GM23338 (cell line): ENCODE measurements at regions not wholly inside any gene's neighbourhood (a gene's known extent, or its start where the extent isn't known, plus 50 kb on each side); places are given as distances from the start of the nearest gene placed in this dataset.

Experiments used
- ATAC-seq: fragments of 200-7000 bp; cut with Tn5 transposase; 3 replicates; pipeline ENCODE4 v1.9.1; 2020
- DNase-seq: peaks from one replicate; pipeline ENCODE4 v3.0.0-alpha.2; 2015; ENCODE audit warnings: low spot score
- H2AFZ ChIP-seq: fragments of 200-600 bp; sonication (generic); 2 replicates; pipeline ENCODE4 v1.8.0; 2016; ENCODE audit warnings: antibody characterized with exemption, mild to moderate bottlenecking, moderate library complexity
- H3F3A ChIP-seq: fragments of 200-600 bp; sonication (generic); replicated peaks from 2 replicates; pipeline ENCODE4 v1.8.0; 2017; ENCODE audit warnings: antibody characterized with exemption, mixed run types, low read depth
- H3K27ac ChIP-seq: fragments of 200-600 bp; sonication (generic); 2 replicates; pipeline ENCODE4 v1.6.1; 2016; ENCODE audit warnings: low read depth
- H3K27me3 ChIP-seq: fragments of 200-600 bp; sonication (generic); 2 replicates; pipeline ENCODE4 v1.8.0; 2016; ENCODE audit warnings: mild to moderate bottlenecking, mixed run types, moderate library complexity; ENCODE audit not compliant: insufficient read depth
- H3K36me3 ChIP-seq: fragments of 200-600 bp; sonication (generic); 2 replicates; pipeline ENCODE4 v1.8.0; 2016; ENCODE audit warnings: mild to moderate bottlenecking; ENCODE audit not compliant: insufficient read depth
- H3K4me1 ChIP-seq: fragments of 200-600 bp; sonication (generic); 2 replicates; pipeline ENCODE4 v1.8.0; 2016; ENCODE audit warnings: mild to moderate bottlenecking, moderate library complexity; ENCODE audit not compliant: insufficient read depth
- H3K4me2 ChIP-seq: fragments of 200-600 bp; sonication (generic); 2 replicates; pipeline ENCODE4 v1.7.1; 2017; ENCODE audit warnings: mixed run types
- H3K4me3 ChIP-seq: fragments of 200-600 bp; sonication (generic); 2 replicates; pipeline ENCODE4 v1.6.1; 2016; ENCODE audit warnings: mixed run types
- H3K79me2 ChIP-seq: fragments of 200-600 bp; sonication (generic); replicated peaks from 2 replicates; pipeline ENCODE4 v1.8.0; 2017; ENCODE audit warnings: mild to moderate bottlenecking; ENCODE audit not compliant: insufficient read depth
- H3K9me2 ChIP-seq: fragments of 200-600 bp; sonication (generic); 2 replicates; pipeline ENCODE4 v1.8.0; 2017; ENCODE audit not compliant: insufficient read depth
- H4K20me1 ChIP-seq: fragments of 200-600 bp; sonication (generic); replicated peaks from 2 replicates; pipeline ENCODE4 v1.8.0; 2017; ENCODE audit warnings: mild to moderate bottlenecking; ENCODE audit not compliant: insufficient read depth
- H3K27ac Mint-ChIP-seq: 2 replicates; pipeline ENCODE4 v1.8.0; 2020; ENCODE audit warnings: inconsistent platforms, mild to moderate bottlenecking, moderate library complexity, mixed read lengths
- H3K27me3 Mint-ChIP-seq: 3 replicates; pipeline ENCODE4 v1.8.0; 2022; ENCODE audit warnings: low read depth, mild to moderate bottlenecking, moderate library complexity, mixed read lengths, inconsistent platforms; ENCODE audit not compliant: insufficient read depth, poor library complexity
- H3K36me3 Mint-ChIP-seq: 3 replicates; pipeline ENCODE4 v1.8.0; 2021; ENCODE audit warnings: low read depth, mild to moderate bottlenecking, inconsistent platforms, moderate library complexity, mixed read lengths
- H3K4me1 Mint-ChIP-seq: 3 replicates; pipeline ENCODE4 v1.8.0; 2020; ENCODE audit warnings: mild to moderate bottlenecking, inconsistent platforms, mixed read lengths
- H3K4me3 Mint-ChIP-seq: 3 replicates; pipeline ENCODE4 v1.8.0; 2021; ENCODE audit warnings: moderate library complexity, mild to moderate bottlenecking, inconsistent platforms, mixed read lengths
- H3K9me3 Mint-ChIP-seq: 3 replicates; pipeline ENCODE4 v1.8.0; 2020; ENCODE audit warnings: moderate library complexity, mild to moderate bottlenecking, inconsistent platforms, mixed read lengths
- CTCF ChIP-seq, 2 experiments: fragments of 200-600 bp in 1 of 2; sonication (generic) in 1 of 2; conservative IDR thresholded peaks; 2 replicates each; pipeline versions ENCODE4 v1.5.1 to v1.6.1; 2016 to 2017; ENCODE audit warnings: antibody characterized with exemption in 2 of 2, low read depth in 2 of 2, mild to moderate bottlenecking in 2 of 2, moderate library complexity in 1 of 2
- JUNB ChIP-seq: IDR thresholded peaks from one replicate; pipeline ENCODE4 v1.6.1; 2016; ENCODE audit warnings: antibody characterized with exemption; ENCODE audit not compliant: unreplicated experiment
- NANOG ChIP-seq: IDR thresholded peaks from 2 replicates; pipeline ENCODE4 v1.6.1; 2016; ENCODE audit warnings: antibody characterized with exemption, borderline replicate concordance
- POLR2AphosphoS5 ChIP-seq: IDR thresholded peaks from 2 replicates; pipeline ENCODE4 v1.6.1; 2016; ENCODE audit warnings: antibody characterized with exemption, low read depth
- ZNF114 ChIP-seq: fragments of 250-450 bp; sonication (Bioruptor Pico); IDR thresholded peaks from 2 replicates; pipeline ENCODE4 v1.5.0; 2020; ENCODE audit warnings: mild to moderate bottlenecking, moderate library complexity
- ZNF331 ChIP-seq: fragments of 250-450 bp; sonication (Bioruptor Pico); IDR thresholded peaks from 2 replicates; pipeline ENCODE4 v1.5.0; 2020; ENCODE audit warnings: low read depth, mild to moderate bottlenecking, moderate library complexity
- ZNF462 ChIP-seq: fragments of 250-450 bp; sonication (Bioruptor Pico); IDR thresholded peaks from 2 replicates; pipeline ENCODE4 v1.5.0; 2020; ENCODE audit warnings: mild to moderate bottlenecking, moderate library complexity

GRCh38 chr1:212519131-212519530, 86.4 kb downstream of the NENF start:
- peaks cover 7% of the 10 kb centered on the region for H3K4me1 Mint-ChIP-seq
- ATAC-seq: no peak

GRCh38 chr1:212520299-212520698, 87.6 kb downstream of the NENF start:
- Mint-ChIP-seq H3K27ac (no peak overlapping the region), H3K36me3 (no peaks in the 10 kb centered on the region), H3K4me1 (peaks cover 6% of the 10 kb centered on the region), H3K27me3 (peaks cover 16% of the 10 kb centered on the region), H3K9me3 (no peaks in the 10 kb centered on the region), H3K4me3 (no peak overlapping the region)
- no peak overlapping the region for H3K27ac ChIP-seq
- ATAC-seq (no peak), DNase-seq (no peak)
- no peak overlapping the region for H3K4me2 ChIP-seq
- no peak overlapping the region for H3K4me3 ChIP-seq
- no peak overlapping the region for H2AFZ ChIP-seq
- peaks cover 19% of the 10 kb centered on the region for H3K27me3 ChIP-seq
- H3K9me2 ChIP-seq: no peaks in the 10 kb centered on the region
- H3F3A ChIP-seq: 0 out of 2 replicates have a peak, but pooled peaks cover 2% of the 10 kb centered on the region
- H4K20me1 ChIP-seq: no peaks in the 10 kb centered on the region
- H3K79me2 ChIP-seq: no peaks in the 10 kb centered on the region
- 0 out of 2 replicates have a peak, but pooled peaks cover 3% of the 10 kb centered on the region for H3K4me1 ChIP-seq
- H3K36me3 ChIP-seq: no peaks in the 10 kb centered on the region
- no peak for TF ChIP-seq CTCF (conservative IDR thresholded peaks at IDR 0.05; ENCODE audit: low read depth in 2 of 2)
- TF ChIP-seq ZNF462 (CRISPR knock-in tag): no peak
- TF ChIP-seq POLR2AphosphoS5: no peak

More at GRCh38 chr1:212519131-212519530, 86.4 kb downstream of the NENF start:
- 0 out of 2 replicates have a peak, but pooled peaks cover 3% of the 10 kb centered on the region for H3F3A ChIP-seq
- H3K4me3 ChIP-seq: no peak overlapping the region
- H3K4me3 Mint-ChIP-seq: no peak overlapping the region
- H4K20me1 ChIP-seq: no peaks in the 10 kb centered on the region
- H3K27ac Mint-ChIP-seq: no peak overlapping the region
- no peaks in the 10 kb centered on the region for H3K9me3 Mint-ChIP-seq
- no peaks in the 10 kb centered on the region for H3K36me3 ChIP-seq
- no peak for DNase-seq
- no peak overlapping the region for H2AFZ ChIP-seq
- peaks cover 21% of the 10 kb centered on the region for H3K27me3 Mint-ChIP-seq
- no peaks in the 10 kb centered on the region for H3K36me3 Mint-ChIP-seq
- H3K27ac ChIP-seq: no peak overlapping the region
- TF ChIP-seq ZNF114 (CRISPR knock-in tag) (no peak), JUNB (no peak), CTCF (conservative IDR thresholded peaks at IDR 0.05; ENCODE audit: low read depth in 2 of 2) (no peak), NANOG (no peak), ZNF331 (CRISPR knock-in tag) (no peak)
- H3K4me2 ChIP-seq: no peak overlapping the region
- H3K79me2 ChIP-seq: no peaks in the 10 kb centered on the region
- peaks cover 30% of the 10 kb centered on the region for H3K27me3 ChIP-seq
- H3K4me1 ChIP-seq: peaks cover 4% of the 10 kb centered on the region; the same call in 1 of the 2 replicates
- no peaks in the 10 kb centered on the region for H3K9me2 ChIP-seq
